ENCODE measurements at regions not wholly inside any gene's neighbourhood (a gene's known extent, or its start where the extent isn't known, plus 50 kb on each side); places are given as distances from the start of the nearest gene placed in this dataset.

DNA sequence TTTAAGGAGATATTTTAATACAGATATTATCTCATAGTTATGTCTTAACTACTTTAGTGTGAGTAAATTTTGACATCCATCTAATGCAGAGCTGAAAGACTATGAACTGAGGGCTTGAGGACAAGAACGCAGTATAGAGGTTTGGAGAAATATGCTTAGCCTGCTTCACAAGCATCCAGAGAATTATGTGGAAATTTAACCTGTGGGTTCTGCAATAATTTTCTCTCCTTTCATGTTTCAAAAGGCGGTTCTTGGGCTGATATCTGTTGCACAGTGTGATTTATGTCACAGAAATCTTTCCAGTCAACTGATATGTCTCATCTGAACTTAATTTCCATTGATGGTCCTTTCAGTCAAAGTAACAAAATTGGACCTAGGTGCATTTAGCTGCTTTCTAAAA is 371.9 kb upstream of the VRK2 start:
- H3K4me3 ChIP-seq (ENCODE audit: low read length) = no peak overlapping the region
- H3K27ac ChIP-seq (ENCODE audit: low read length) = no peak overlapping the region
- no peak overlapping the region for H3K4me2 ChIP-seq (ENCODE audit: low read depth, low read length)
- no peaks in the 10 kb centered on the region for H3K36me3 ChIP-seq (replicated peaks; ENCODE audit: insufficient read depth, low read length)
- H3K27me3 ChIP-seq (replicated peaks; ENCODE audit: insufficient read depth, low read length) = no peaks in the 10 kb centered on the region
- no peaks in the 10 kb centered on the region for H3K9me3 ChIP-seq (replicated peaks; ENCODE audit: insufficient read depth, low read length)
- no peak for DNase-seq
- H4K20me1 ChIP-seq (ENCODE audit: insufficient read depth, low read length) = no peaks in the 10 kb centered on the region
- H3F3A ChIP-seq (ENCODE audit: insufficient read depth, low read length) = no peaks in the 10 kb centered on the region
- H2AFZ ChIP-seq (ENCODE audit: low read length) = no peak overlapping the region
- H3K9ac ChIP-seq (ENCODE audit: low read length) = no peak overlapping the region
- H3K4me1 ChIP-seq (ENCODE audit: low read length) = no peaks in the 10 kb centered on the region
- H3K9me2 ChIP-seq (replicated peaks; ENCODE audit: insufficient read depth, low read length) = no peaks in the 10 kb centered on the region
- H3K79me2 ChIP-seq (ENCODE audit: low read length) = no peaks in the 10 kb centered on the region
- TF ChIP-seq EZH2 (optimal IDR thresholded peaks at IDR 0.05; ENCODE audit: low read depth, low read length) (no peak), CTCF (IDR thresholded peaks at IDR 0.05; ENCODE audit: low read length) (no peak), EZH2phosphoT487 (IDR thresholded peaks at IDR 0.05; ENCODE audit: low read length) (no peak)

DNA sequence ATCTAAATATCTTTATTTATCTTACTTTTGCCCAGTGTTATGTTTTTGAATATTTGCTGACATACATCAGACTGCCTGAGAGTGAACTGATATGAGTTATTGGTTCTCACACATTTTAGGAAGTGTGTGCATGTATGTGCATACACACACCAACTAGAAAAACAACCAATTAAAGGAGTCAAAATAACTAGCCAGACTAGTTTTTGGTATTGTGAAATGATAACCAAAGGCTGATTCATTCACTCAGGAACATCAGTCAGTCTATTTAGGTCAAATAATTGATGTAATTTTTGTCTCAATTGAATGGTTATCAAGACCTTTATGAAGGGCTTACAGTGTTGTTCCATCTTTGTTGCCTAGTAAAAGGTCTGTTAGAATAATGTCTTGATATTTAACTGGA is 369.3 kb upstream of the VRK2 start:
- no peak for TF ChIP-seq CTCF (IDR thresholded peaks at IDR 0.05; ENCODE audit: low read length)
- no peak for TF ChIP-seq EZH2 (optimal IDR thresholded peaks at IDR 0.05; ENCODE audit: low read depth, low read length)
- no peak for TF ChIP-seq EZH2phosphoT487 (IDR thresholded peaks at IDR 0.05; ENCODE audit: low read length)
- no peak overlapping the region for H3K4me2 ChIP-seq (ENCODE audit: low read depth, low read length)
- no peak overlapping the region for H3K4me3 ChIP-seq (ENCODE audit: low read length)
- no peaks in the 10 kb centered on the region for H3K27me3 ChIP-seq (replicated peaks; ENCODE audit: insufficient read depth, low read length)
- no peaks in the 10 kb centered on the region for H3K36me3 ChIP-seq (replicated peaks; ENCODE audit: insufficient read depth, low read length)
- no peaks in the 10 kb centered on the region for H4K20me1 ChIP-seq (ENCODE audit: insufficient read depth, low read length)
- no peaks in the 10 kb centered on the region for H3K79me2 ChIP-seq (ENCODE audit: low read length)
- no peaks in the 10 kb centered on the region for H3K4me1 ChIP-seq (ENCODE audit: low read length)
- no peak overlapping the region for H3K9ac ChIP-seq (ENCODE audit: low read length)
- H3K9me3 ChIP-seq (replicated peaks; ENCODE audit: insufficient read depth, low read length) = no peaks in the 10 kb centered on the region
- DNase-seq = no peak
- no peak overlapping the region for H2AFZ ChIP-seq (ENCODE audit: low read length)
- no peaks in the 10 kb centered on the region for H3K9me2 ChIP-seq (replicated peaks; ENCODE audit: insufficient read depth, low read length)
- H3F3A ChIP-seq (ENCODE audit: insufficient read depth, low read length) = no peaks in the 10 kb centered on the region
- H3K27ac ChIP-seq (ENCODE audit: low read length) = no peak overlapping the region

- Histone ChIP-seq H3K27ac (ENCODE audit: low read length) (no peak overlapping the region), H3K79me2 (ENCODE audit: low read length) (no peaks in the 10 kb centered on the region), H3F3A (ENCODE audit: insufficient read depth, low read length) (no peaks in the 10 kb centered on the region), H3K36me3 (replicated peaks; ENCODE audit: insufficient read depth, low read length) (no peaks in the 10 kb centered on the region), H3K9me3 (replicated peaks; ENCODE audit: insufficient read depth, low read length) (no peaks in the 10 kb centered on the region), H3K27me3 (replicated peaks; ENCODE audit: insufficient read depth, low read length) (no peaks in the 10 kb centered on the region), H3K4me1 (ENCODE audit: low read length) (no peaks in the 10 kb centered on the region), H2AFZ (ENCODE audit: low read length) (no peak overlapping the region), H4K20me1 (ENCODE audit: insufficient read depth, low read length) (no peaks in the 10 kb centered on the region), H3K9ac (ENCODE audit: low read length) (no peak overlapping the region), H3K4me2 (ENCODE audit: low read depth, low read length) (no peak overlapping the region), H3K9me2 (replicated peaks; ENCODE audit: insufficient read depth, low read length) (no peaks in the 10 kb centered on the region), H3K4me3 (ENCODE audit: low read length) (no peak overlapping the region)
- no peak for DNase-seq
- TF ChIP-seq CTCF (IDR thresholded peaks at IDR 0.05; ENCODE audit: low read length) (no peak), EZH2phosphoT487 (IDR thresholded peaks at IDR 0.05; ENCODE audit: low read length) (no peak), EZH2 (optimal IDR thresholded peaks at IDR 0.05; ENCODE audit: low read depth, low read length) (no peak)
Observed at GRCh38 chr2:57681650-57682049, 365.0 kb upstream of the VRK2 start.
